Astrocyte (in vitro differentiated cells and primary cell): ENCODE measurements at regions not wholly inside any gene's neighbourhood (a gene's known extent, or its start where the extent isn't known, plus 50 kb on each side); places are given as distances from the start of the nearest gene placed in this dataset.

Experiments
- DNase-seq: peaks from one replicate; pipeline ENCODE4 v3.0.0-alpha.2; 2010; ENCODE audit warnings: low read depth
- FAIRE-seq: peaks from 2 replicates; lab custom pipeline; 2011; peaks lifted over from hg19 to GRCh38; lab: Jason Lieb, UNC
- H2AFZ ChIP-seq: 2 replicates; pipeline ENCODE4 v1.6.0; 2012; ENCODE audit warnings: low read depth, low read length, inconsistent platforms
- H3K27ac ChIP-seq: 2 replicates; pipeline ENCODE4 v1.5.1; 2011; ENCODE audit warnings: low read depth, low read length, inconsistent platforms
- H3K27me3 ChIP-seq: 2 replicates; pipeline ENCODE4 v1.6.0; 2011; ENCODE audit warnings: low read length, inconsistent platforms; ENCODE audit not compliant: insufficient read depth
- H3K36me3 ChIP-seq: 2 replicates; pipeline ENCODE4 v1.5.1; 2011; ENCODE audit warnings: low read length, inconsistent platforms; ENCODE audit not compliant: insufficient read depth
- H3K4me1 ChIP-seq: 2 replicates; pipeline ENCODE4 v1.5.1; 2011; ENCODE audit warnings: low read length, inconsistent platforms; ENCODE audit not compliant: insufficient read depth
- H3K4me2 ChIP-seq: 2 replicates; pipeline ENCODE4 v1.6.0; 2012; ENCODE audit warnings: low read length, inconsistent platforms
- H3K4me3 ChIP-seq: 2 replicates; pipeline ENCODE4 v1.5.1; 2011; ENCODE audit warnings: low read depth, mild to moderate bottlenecking, low read length, inconsistent platforms; ENCODE audit not compliant: insufficient read depth
- H3K79me2 ChIP-seq: 2 replicates; pipeline ENCODE4 v1.6.0; 2012; ENCODE audit warnings: mild to moderate bottlenecking, low read length, inconsistent platforms; ENCODE audit not compliant: insufficient read depth
- H3K9ac ChIP-seq: 2 replicates; pipeline ENCODE4 v1.6.0; 2012; ENCODE audit warnings: mild to moderate bottlenecking, low read length, inconsistent platforms
- H3K9me3 ChIP-seq: 2 replicates; pipeline ENCODE4 v1.5.1; 2012; ENCODE audit warnings: low read depth, mild to moderate bottlenecking, low read length, inconsistent platforms; ENCODE audit not compliant: insufficient read depth
- H4K20me1 ChIP-seq: 2 replicates; pipeline ENCODE4 v1.6.0; 2012; ENCODE audit warnings: low read length, inconsistent platforms; ENCODE audit not compliant: insufficient read depth
- H3K27ac Mint-ChIP-seq: one replicate; pipeline ENCODE4 v1.8.0; 2021; ENCODE audit warnings: mild to moderate bottlenecking, mixed read lengths; ENCODE audit not compliant: unreplicated experiment
- H3K27me3 Mint-ChIP-seq: one replicate; pipeline ENCODE4 v1.8.0; 2021; ENCODE audit warnings: low read depth, mixed read lengths; ENCODE audit not compliant: unreplicated experiment
- H3K36me3 Mint-ChIP-seq: one replicate; pipeline ENCODE4 v1.8.0; 2021; ENCODE audit warnings: low read depth, mixed read lengths; ENCODE audit not compliant: unreplicated experiment
- H3K4me1 Mint-ChIP-seq: one replicate; pipeline ENCODE4 v1.8.0; 2021; ENCODE audit warnings: low read depth, mixed read lengths; ENCODE audit not compliant: unreplicated experiment
- H3K4me3 Mint-ChIP-seq: one replicate; pipeline ENCODE4 v1.8.0; 2021; ENCODE audit warnings: mild to moderate bottlenecking, moderate library complexity, mixed read lengths; ENCODE audit not compliant: unreplicated experiment
- H3K9me3 Mint-ChIP-seq: one replicate; pipeline ENCODE4 v1.8.0; 2021; ENCODE audit warnings: mild to moderate bottlenecking, mixed read lengths; ENCODE audit not compliant: unreplicated experiment
- CTCF ChIP-seq: IDR thresholded peaks from 2 replicates; pipeline ENCODE4 v1.5.1; 2011; ENCODE audit warnings: low read depth, mild to moderate bottlenecking, inconsistent platforms, low read length, moderate library complexity; ENCODE audit not compliant: insufficient read depth
- EZH2 ChIP-seq: IDR thresholded peaks from 2 replicates; pipeline ENCODE4 v1.6.1; 2012; ENCODE audit warnings: mild to moderate bottlenecking, low read length, inconsistent platforms; ENCODE audit not compliant: insufficient read depth

- H3K36me3 Mint-ChIP-seq, result no peaks in the 10 kb centered on the region
- Histone ChIP-seq H3K4me1 (no peaks in the 10 kb centered on the region), H3K27ac (no peak overlapping the region), H3K79me2 (no peaks in the 10 kb centered on the region), H3K9me3 (no peaks in the 10 kb centered on the region), H3K36me3 (no peaks in the 10 kb centered on the region), H3K9ac (no peak overlapping the region), H2AFZ (no peak overlapping the region), H4K20me1 (no peaks in the 10 kb centered on the region), H3K4me3 (no peak overlapping the region), H3K27me3 (no peaks in the 10 kb centered on the region), H3K4me2 (no peak overlapping the region)
- peaks cover 6% of the 10 kb centered on the region for H3K27me3 Mint-ChIP-seq
- H3K4me1 Mint-ChIP-seq, result peaks cover 3% of the 10 kb centered on the region
- no peak overlapping the region for H3K4me3 Mint-ChIP-seq
- H3K27ac Mint-ChIP-seq, result no peak overlapping the region
- no peak for DNase-seq
- TF ChIP-seq CTCF (no peak), EZH2 (no peak)
- FAIRE-seq, result no peak
- H3K9me3 Mint-ChIP-seq, result no peaks in the 10 kb centered on the region
Measured at GRCh38 chr1:114289824-114290223, 136.2 kb upstream of the SYT6 start.

- no peaks in the 10 kb centered on the region for H3K36me3 Mint-ChIP-seq
- no peaks in the 10 kb centered on the region for H3K79me2 ChIP-seq
- no peak overlapping the region for H3K27ac ChIP-seq
- H4K20me1 ChIP-seq, result no peaks in the 10 kb centered on the region
- peaks cover 8% of the 10 kb centered on the region for H3K27me3 Mint-ChIP-seq
- H2AFZ ChIP-seq, result no peak overlapping the region
- no peaks in the 10 kb centered on the region for H3K9me3 ChIP-seq
- no peak for DNase-seq
- no peaks in the 10 kb centered on the region for H3K9me3 Mint-ChIP-seq
- no peaks in the 10 kb centered on the region for H3K27me3 ChIP-seq
- no peak overlapping the region for H3K9ac ChIP-seq
- H3K4me1 Mint-ChIP-seq, result peaks cover 3% of the 10 kb centered on the region
- no peaks in the 10 kb centered on the region for H3K4me1 ChIP-seq
- H3K4me3 ChIP-seq, result no peak overlapping the region
- no peaks in the 10 kb centered on the region for H3K36me3 ChIP-seq
- TF ChIP-seq EZH2 (no peak), CTCF (no peak)
- no peak overlapping the region for H3K27ac Mint-ChIP-seq
- FAIRE-seq, result no peak
- H3K4me2 ChIP-seq, result no peak overlapping the region
- H3K4me3 Mint-ChIP-seq, result no peak overlapping the region
Measured at GRCh38 chr1:114289306-114289705, 135.6 kb upstream of the SYT6 start.

GRCh38 chr1:114286960-114287359 lies 133.3 kb upstream of the SYT6 start:
- Histone ChIP-seq H3K79me2 (no peaks in the 10 kb centered on the region), H3K4me2 (no peak overlapping the region), H4K20me1 (no peaks in the 10 kb centered on the region), H3K27ac (no peak overlapping the region), H3K9me3 (no peaks in the 10 kb centered on the region), H3K4me1 (no peaks in the 10 kb centered on the region), H3K36me3 (no peaks in the 10 kb centered on the region), H3K27me3 (no peaks in the 10 kb centered on the region), H2AFZ (no peak overlapping the region), H3K4me3 (no peak overlapping the region), H3K9ac (no peak overlapping the region)
- DNase-seq (no peak), FAIRE-seq (no peak)
- Mint-ChIP-seq H3K36me3 (no peaks in the 10 kb centered on the region), H3K27me3 (peaks cover 8% of the 10 kb centered on the region), H3K4me1 (peaks cover 3% of the 10 kb centered on the region), H3K27ac (no peak overlapping the region), H3K9me3 (no peaks in the 10 kb centered on the region), H3K4me3 (no peak overlapping the region)
- TF ChIP-seq EZH2 (no peak), CTCF (no peak)
